Neural progenitor cell (in vitro differentiated cells): ENCODE measurements at regions not wholly inside any gene's neighbourhood (a gene's known extent, or its start where the extent isn't known, plus 50 kb on each side); places are given as distances from the start of the nearest gene placed in this dataset.

Experiments used
- CTCF ChIP-seq: fragments of 200-600 bp; sonication (generic); IDR thresholded peaks from 2 replicates; pipeline ENCODE4 v1.5.1; 2017; ENCODE audit warnings: antibody characterized with exemption, mild to moderate bottlenecking
- EZH2 ChIP-seq: fragments of 200-600 bp; sonication (generic); IDR thresholded peaks from 2 replicates; pipeline ENCODE4 v1.6.1; 2017; ENCODE audit warnings: antibody characterized with exemption, mild to moderate bottlenecking, moderate library complexity

- TF ChIP-seq EZH2 (no peak), CTCF (no peak)
These were observed 565.2 kb upstream of the LINC00305 start for GRCh38 chr18:64714086-64714485.
